AG10803 (cell line): ENCODE measurements at regions not wholly inside any gene's neighbourhood (a gene's known extent, or its start where the extent isn't known, plus 50 kb on each side); places are given as distances from the start of the nearest gene placed in this dataset.

Experiments
- DNase-seq: peaks from one replicate; pipeline ENCODE4 v3.0.0; 2010; ENCODE audit warnings: low read depth
- H3K4me3 ChIP-seq: 2 replicates; pipeline ENCODE4 v1.5.1; 2011; ENCODE audit warnings: mild to moderate bottlenecking, low read length, control low read depth
- TF ChIP-seq, protein P1 (sequence below): conservative IDR thresholded peaks from 2 replicates; pipeline ENCODE4 v1.5.1; 2011; ENCODE audit warnings: mild to moderate bottlenecking, low read length, control low read depth, inconsistent platforms

- H3K4me3 ChIP-seq = no peak overlapping the region
- no peak for DNase-seq
- TF ChIP-seq, protein P1, sequence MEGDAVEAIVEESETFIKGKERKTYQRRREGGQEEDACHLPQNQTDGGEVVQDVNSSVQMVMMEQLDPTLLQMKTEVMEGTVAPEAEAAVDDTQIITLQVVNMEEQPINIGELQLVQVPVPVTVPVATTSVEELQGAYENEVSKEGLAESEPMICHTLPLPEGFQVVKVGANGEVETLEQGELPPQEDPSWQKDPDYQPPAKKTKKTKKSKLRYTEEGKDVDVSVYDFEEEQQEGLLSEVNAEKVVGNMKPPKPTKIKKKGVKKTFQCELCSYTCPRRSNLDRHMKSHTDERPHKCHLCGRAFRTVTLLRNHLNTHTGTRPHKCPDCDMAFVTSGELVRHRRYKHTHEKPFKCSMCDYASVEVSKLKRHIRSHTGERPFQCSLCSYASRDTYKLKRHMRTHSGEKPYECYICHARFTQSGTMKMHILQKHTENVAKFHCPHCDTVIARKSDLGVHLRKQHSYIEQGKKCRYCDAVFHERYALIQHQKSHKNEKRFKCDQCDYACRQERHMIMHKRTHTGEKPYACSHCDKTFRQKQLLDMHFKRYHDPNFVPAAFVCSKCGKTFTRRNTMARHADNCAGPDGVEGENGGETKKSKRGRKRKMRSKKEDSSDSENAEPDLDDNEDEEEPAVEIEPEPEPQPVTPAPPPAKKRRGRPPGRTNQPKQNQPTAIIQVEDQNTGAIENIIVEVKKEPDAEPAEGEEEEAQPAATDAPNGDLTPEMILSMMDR = no peak
These were observed 243.6 kb upstream of the MDFIC2 start for GRCh38 chr3:70556056-70556455.

GRCh38 chr3:70554170-70554569 lies 241.7 kb upstream of the MDFIC2 start:
- peak; percentile 2 for DNase-seq
- TF ChIP-seq, protein P1 = no peak
- H3K4me3 ChIP-seq = no peak overlapping the region

DNA sequence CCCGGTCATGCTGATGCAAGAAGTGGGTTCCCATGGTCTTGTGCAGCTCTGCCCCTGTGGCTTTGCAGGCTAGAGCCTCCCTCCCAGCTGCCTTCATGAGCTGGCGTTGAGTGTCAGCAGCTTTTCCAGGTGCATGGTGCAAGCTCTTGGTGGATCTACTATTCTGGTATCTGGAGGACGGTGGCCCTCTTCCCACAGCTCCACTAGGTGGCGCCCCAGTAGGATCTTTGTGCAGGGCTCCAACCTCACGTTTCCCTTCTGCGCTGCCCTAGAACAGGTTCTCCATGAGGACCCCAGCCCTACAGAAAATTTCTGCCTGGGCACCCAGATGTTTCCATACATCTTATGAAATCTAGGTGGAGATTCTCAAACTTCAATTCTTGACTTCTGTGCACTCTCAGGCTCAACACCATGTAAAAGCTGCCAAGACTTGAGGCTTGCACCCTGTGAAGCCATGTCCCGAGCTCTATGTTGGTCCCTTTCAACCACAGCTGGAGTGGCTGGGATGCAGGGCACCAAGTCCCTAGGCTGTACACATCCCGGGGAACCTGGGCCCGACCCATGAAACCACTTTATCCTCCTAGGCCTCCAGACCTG lies 238.4 kb upstream of the MDFIC2 start:
- DNase-seq = peak; percentile 46
- no peak overlapping the region for H3K4me3 ChIP-seq
- TF ChIP-seq, protein P1 = peak; percentile 81

DNA sequence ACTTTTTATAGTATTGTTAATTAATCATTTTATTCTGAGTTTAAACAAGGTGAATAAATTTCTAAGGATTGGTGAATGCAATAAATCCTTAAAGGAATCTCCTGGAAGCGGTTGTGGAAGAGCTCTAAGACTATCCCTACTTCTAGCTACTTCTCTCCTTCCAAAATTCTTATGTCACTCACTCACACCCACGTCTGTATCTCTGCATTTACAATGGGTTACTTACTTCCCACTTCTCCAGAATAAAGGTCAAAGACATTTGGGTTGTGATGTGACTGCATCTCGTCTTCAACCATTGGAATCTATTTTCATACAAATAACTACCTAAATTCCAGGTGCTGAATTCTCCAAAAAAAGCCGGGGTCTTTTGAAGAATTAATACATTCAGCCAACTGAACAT lies 234.2 kb upstream of the MDFIC2 start:
- TF ChIP-seq, protein P1 = no peak
- no peak overlapping the region for H3K4me3 ChIP-seq
- DNase-seq = no peak

DNA sequence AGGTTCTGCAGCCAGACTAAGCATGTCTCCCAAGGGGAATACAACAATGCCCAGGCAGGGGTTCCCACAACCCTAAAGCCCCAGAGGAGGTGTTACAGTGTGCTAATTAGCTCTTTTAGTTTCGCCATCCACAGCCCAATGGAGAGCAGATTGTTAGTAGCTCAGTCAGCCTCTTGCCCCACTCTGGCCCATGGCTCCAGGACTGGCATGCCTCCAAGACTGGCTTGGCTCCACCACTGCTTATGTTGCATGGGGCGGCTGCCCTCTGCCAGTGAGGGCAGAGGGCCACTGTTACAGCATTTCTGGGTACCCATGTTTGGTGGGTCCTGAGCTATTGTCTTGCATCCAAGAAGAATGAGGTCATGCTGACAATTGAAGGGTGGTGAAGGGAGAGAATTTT lies 231.1 kb upstream of the MDFIC2 start:
- H3K4me3 ChIP-seq = no peak overlapping the region
- TF ChIP-seq, protein P1 = no peak
- no peak for DNase-seq

GRCh38 chr3:70539908-70540307 lies 227.5 kb upstream of the MDFIC2 start:
- no peak for DNase-seq
- TF ChIP-seq, protein P1 = no peak
- H3K4me3 ChIP-seq = no peak overlapping the region

DNA sequence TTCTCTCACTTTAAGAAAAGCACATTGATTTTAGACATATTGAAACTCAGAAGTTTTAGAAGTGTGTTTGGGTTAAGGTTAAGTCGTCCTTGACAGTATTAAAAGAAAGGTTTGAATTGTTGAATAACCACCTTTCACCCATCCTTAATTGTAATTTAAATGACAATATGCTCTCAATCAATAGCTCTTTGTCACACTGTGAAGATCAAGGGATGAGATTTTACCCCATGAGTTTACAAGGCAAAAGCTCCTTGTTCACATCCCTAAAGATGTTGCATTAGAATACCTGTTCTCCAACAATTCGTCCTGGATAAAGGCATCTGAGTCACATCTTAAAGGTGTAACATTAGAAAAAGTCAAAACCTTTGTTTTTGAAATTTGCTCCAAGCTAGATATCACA lies 220.4 kb upstream of the MDFIC2 start:
- H3K4me3 ChIP-seq = no peak overlapping the region
- DNase-seq = no peak
- TF ChIP-seq, protein P1 = no peak
